Right lobe of liver (tissue), 6 donors: ENCODE measurements at regions not wholly inside any gene's neighbourhood (a gene's known extent, or its start where the extent isn't known, plus 50 kb on each side); places are given as distances from the start of the nearest gene placed in this dataset.

ENCODE experiments used
- ATAC-seq, 4 donors: fragments of 200-7000 bp; cut with Tn5 transposase; one replicate each; pipeline ENCODE4 v1.9.1; 2020; ENCODE audit warnings: mild to moderate bottlenecking in 4 of 4, moderate library complexity in 4 of 4
- DNase-seq, 3 donors: peaks; one replicate each; pipeline ENCODE4 v3.0.0-alpha.2; 2020
- H3K27ac ChIP-seq, 3 donors: fragments of 200-600 bp; one replicate each; pipeline ENCODE4 v1.8.0; 2022
- H3K27me3 ChIP-seq, 2 donors: fragments of 200-600 bp; one replicate each; pipeline ENCODE4 v1.8.0; 2022
- H3K36me3 ChIP-seq, 4 donors: fragments of 200-600 bp; sonication (generic) in 1 of 4; one replicate each; pipeline versions ENCODE4 v1.5.1 to v1.8.0; 2017 to 2022; ENCODE audit warnings: control low read depth in 1 of 4
- H3K4me1 ChIP-seq, 4 donors: fragments of 200-600 bp; sonication (generic) in 1 of 4; one replicate each; pipeline versions ENCODE4 v1.5.1 to v1.8.0; 2017 to 2022; ENCODE audit warnings: control low read depth in 1 of 4
- H3K4me3 ChIP-seq, 3 donors: fragments of 200-600 bp; one replicate each; pipeline ENCODE4 v1.8.0; 2022
- H3K9me3 ChIP-seq, 4 donors: fragments of 200-600 bp; sonication (generic) in 1 of 4; one replicate each; pipeline versions ENCODE4 v1.5.1 to v1.8.0; 2017 to 2022; ENCODE audit warnings: control low read depth in 1 of 4
- POLR2A ChIP-seq: fragments of 450-650 bp; IDR thresholded peaks from one replicate; pipeline ENCODE4 v1.6.1; 2017; ENCODE audit warnings: antibody characterized with exemption, mild to moderate bottlenecking
- WGBS: methylation state at CpG from one replicate; pipeline ENCODE4 v1.1.6; 2018; ENCODE audit warnings: low coverage, low lambda C conversion rate; ENCODE audit not compliant: insufficient coverage; ENCODE audit errors: missing lambda C conversion rate; 5-methylcytosine and 5-hydroxymethylcytosine counted together
- intact Hi-C, 2 donors: fragments of 100-400 bp; cut with DNase I; formaldehyde crosslinking; loops; one replicate each; pipeline versions ENCODE4 v1.11.2 to v1.14.1; 2022
- TF ChIP-seq, protein P1 (sequence below), 4 donors: fragments of 200-600 bp in 3 of 4; fragments of 450-650 bp in 1 of 4; IDR thresholded peaks; one replicate each; pipeline versions ENCODE4 v1.5.1 to v1.8.0; 2016 to 2022; ENCODE audit warnings: antibody characterized with exemption in 4 of 4, mild to moderate bottlenecking in 2 of 4
- donor health status: DM: no; HTN: yes; CAD: no.
- donor health status: DM: no; HTN: no; CAD: no.
- donor health status: DM: no; HTN: no; CAD: no.
- donor health status: DM: no; HTN: yes; CAD: no.
- donor health status: DM: no; HTN: yes; CAD: no.

DNA sequence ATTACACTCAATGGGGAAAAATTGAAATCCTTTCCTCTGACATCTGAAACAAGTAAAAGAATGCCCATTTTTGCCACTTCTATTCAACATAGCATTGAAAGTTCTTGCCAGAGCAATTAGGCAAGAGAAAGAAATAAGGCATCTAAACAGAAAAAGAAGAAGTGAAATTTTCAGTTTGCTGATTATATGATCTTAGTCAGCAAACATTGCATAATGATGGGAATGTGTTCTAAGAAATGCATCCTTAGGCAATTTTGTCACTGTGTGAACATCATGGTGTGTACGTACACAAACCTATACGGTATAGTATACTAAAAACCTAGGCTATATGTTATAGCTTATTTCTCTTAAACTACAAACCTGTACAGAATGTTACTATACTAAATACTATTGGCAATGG, 278.0 kb downstream of the CGGBP1 start:
- peak in 2 of 4 donors; percentile 16 to 22 for ATAC-seq
- Histone ChIP-seq H3K36me3 (no peaks in the 10 kb centered on the region), H3K4me3 (no peak overlapping the region), H3K9me3 (no peaks in the 10 kb centered on the region), H3K4me1 (no peaks in the 10 kb centered on the region), H3K27me3 (no peaks in the 10 kb centered on the region), H3K27ac (no peak overlapping the region)
- no peak for DNase-seq
- TF ChIP-seq POLR2A = no peak
- TF ChIP-seq, protein P1, sequence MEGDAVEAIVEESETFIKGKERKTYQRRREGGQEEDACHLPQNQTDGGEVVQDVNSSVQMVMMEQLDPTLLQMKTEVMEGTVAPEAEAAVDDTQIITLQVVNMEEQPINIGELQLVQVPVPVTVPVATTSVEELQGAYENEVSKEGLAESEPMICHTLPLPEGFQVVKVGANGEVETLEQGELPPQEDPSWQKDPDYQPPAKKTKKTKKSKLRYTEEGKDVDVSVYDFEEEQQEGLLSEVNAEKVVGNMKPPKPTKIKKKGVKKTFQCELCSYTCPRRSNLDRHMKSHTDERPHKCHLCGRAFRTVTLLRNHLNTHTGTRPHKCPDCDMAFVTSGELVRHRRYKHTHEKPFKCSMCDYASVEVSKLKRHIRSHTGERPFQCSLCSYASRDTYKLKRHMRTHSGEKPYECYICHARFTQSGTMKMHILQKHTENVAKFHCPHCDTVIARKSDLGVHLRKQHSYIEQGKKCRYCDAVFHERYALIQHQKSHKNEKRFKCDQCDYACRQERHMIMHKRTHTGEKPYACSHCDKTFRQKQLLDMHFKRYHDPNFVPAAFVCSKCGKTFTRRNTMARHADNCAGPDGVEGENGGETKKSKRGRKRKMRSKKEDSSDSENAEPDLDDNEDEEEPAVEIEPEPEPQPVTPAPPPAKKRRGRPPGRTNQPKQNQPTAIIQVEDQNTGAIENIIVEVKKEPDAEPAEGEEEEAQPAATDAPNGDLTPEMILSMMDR (IDR thresholded peaks at IDR 0.05) = no peak
- intact Hi-C loops = no loop called here
- WGBS = 63% methylated on average over 2 of the region's 2 CpGs

DNA sequence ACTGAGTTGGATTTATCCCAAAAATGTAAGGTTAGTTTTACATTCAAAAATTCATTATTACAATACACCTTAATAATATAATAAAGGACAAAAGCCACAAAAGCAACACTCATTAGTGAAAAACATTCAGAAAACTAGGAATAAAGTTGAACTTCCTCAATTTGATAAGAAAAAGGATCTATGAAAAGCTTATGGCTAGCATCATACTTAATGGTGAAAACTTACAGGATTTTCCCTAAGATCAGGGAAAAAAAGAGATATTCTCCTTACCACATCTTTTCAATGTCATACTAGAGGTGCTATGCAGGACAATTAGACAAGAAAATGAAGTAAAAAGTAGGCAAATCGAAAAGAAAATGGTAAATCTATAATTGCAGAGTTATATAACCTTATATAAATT, 279.9 kb downstream of the CGGBP1 start:
- no peak overlapping the region for H3K27ac ChIP-seq
- intact Hi-C loops = no loop called here
- ATAC-seq = no peak
- H3K4me1 ChIP-seq = no peaks in the 10 kb centered on the region
- no peaks in the 10 kb centered on the region for H3K36me3 ChIP-seq
- TF ChIP-seq, protein P1 (IDR thresholded peaks at IDR 0.05) = no peak
- TF ChIP-seq POLR2A = no peak
- no peaks in the 10 kb centered on the region for H3K9me3 ChIP-seq
- no peak overlapping the region for H3K4me3 ChIP-seq
- 14% methylated on average over 1 of the region's 1 CpG for WGBS
- no peak for DNase-seq
- H3K27me3 ChIP-seq = no peaks in the 10 kb centered on the region

DNA sequence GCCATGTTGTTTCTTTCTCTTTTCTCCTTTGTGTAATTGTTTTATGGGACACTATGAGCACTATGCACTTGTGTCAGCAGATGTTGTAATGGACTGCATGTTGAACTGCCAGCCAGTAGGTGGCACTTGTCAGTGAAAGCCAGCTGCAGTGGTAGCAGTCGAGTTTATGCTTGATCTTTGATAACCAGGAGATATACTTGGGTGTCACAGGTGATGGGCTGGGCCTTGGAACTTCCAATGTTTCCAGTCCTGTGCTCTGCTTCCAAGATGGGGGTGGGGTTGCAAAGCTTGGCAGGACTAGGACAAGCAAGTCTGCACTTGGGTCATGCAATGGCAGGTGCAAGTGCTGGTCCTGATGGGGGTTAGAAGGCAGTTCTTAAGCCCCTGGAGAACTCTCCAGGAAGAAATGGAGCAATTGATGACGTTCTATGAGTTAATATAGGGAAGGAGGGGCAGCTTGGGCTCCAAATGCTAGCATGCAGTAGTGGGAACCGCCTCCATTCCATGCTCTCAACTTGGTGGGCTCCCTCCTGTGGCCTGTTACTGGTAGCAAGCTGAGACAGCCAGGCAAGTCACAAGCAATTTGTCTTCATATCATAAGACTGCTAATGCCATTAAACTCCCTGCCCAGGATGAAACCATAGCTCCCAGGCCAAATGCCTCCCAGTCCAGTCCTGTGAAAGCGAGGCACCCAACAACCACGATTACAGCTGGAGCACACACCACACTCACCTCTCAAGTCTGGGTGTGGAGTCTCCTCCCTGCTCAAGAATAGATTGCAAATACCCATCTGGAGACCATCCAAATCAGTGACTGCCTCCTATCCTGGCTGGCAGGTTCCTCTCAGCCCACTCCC, 287.2 kb downstream of the CGGBP1 start:
- DNase-seq (peak in 2 of 3 donors; percentile 50 to 51), ATAC-seq (peak; percentile 88 to 95 (median 92))
- no peaks in the 10 kb centered on the region for H3K9me3 ChIP-seq
- WGBS = 60% methylated on average over 3 of the region's 5 CpGs
- no peaks in the 10 kb centered on the region for H3K27me3 ChIP-seq
- no peaks in the 10 kb centered on the region for H3K36me3 ChIP-seq
- no peak overlapping the region for H3K27ac ChIP-seq
- no peak overlapping the region for H3K4me3 ChIP-seq
- H3K4me1 ChIP-seq = no peaks in the 10 kb centered on the region
- intact Hi-C loops = no loop called here
- no peak for TF ChIP-seq POLR2A
- TF ChIP-seq, protein P1 (IDR thresholded peaks at IDR 0.05) = peak; percentile 66 to 78 (median 70)

DNA sequence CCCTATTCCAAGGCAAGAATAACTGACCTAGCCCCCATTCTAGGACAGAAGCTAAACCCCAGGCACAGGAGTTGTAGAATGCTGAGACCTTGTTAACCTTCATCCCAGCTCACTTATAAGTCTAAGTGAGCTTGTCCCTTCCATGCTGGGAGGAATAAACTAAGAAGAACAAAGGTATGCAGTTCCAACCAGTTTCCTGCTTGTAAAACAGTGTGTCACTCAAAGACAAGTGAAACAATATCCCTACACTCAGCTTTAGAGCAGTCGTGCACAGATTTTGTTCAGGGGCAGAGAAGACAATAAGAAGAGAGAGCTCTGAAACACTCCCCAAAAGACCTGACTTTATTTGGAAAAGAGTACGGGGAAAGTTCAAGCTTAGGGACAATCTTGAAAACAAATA, 292.1 kb downstream of the CGGBP1 start:
- H3K4me3 ChIP-seq = no peak overlapping the region
- no peaks in the 10 kb centered on the region for H3K36me3 ChIP-seq
- no peaks in the 10 kb centered on the region for H3K9me3 ChIP-seq
- no peaks in the 10 kb centered on the region for H3K27me3 ChIP-seq
- no peak for DNase-seq
- TF ChIP-seq, protein P1 (IDR thresholded peaks at IDR 0.05) = no peak
- no peak for TF ChIP-seq POLR2A
- no peaks in the 10 kb centered on the region for H3K4me1 ChIP-seq
- intact Hi-C loops = no loop called here
- no peak for ATAC-seq
- H3K27ac ChIP-seq = no peak overlapping the region
- 36% methylated on average over 2 of the region's 2 CpGs for WGBS
